ENCODE measurements at regions not wholly inside any gene's neighbourhood (a gene's known extent, or its start where the extent isn't known, plus 50 kb on each side); places are given as distances from the start of the nearest gene placed in this dataset.

- H3K4me1 ChIP-seq: peaks cover 0 to 15% (median 8%) of the 10 kb centered on the region in 4 donors
- H3K4me3 ChIP-seq: no peak overlapping the region
- DNase-seq: no peak
- H3K27me3 ChIP-seq: no peaks in the 10 kb centered on the region
- intact Hi-C loops (cut with DNase I): no loop called here
- peaks cover 0 to 3% (median 0%) of the 10 kb centered on the region in 4 donors for H3K9me3 ChIP-seq
- 9 to 52% methylated on average over 3 of the region's 3 CpGs for WGBS, 2 donors
- no peak overlapping the region for H3K27ac ChIP-seq
- no peak for TF ChIP-seq EP300 (IDR thresholded peaks at IDR 0.05)
- TF ChIP-seq CTCF (IDR thresholded peaks at IDR 0.05): no peak
- no peak for TF ChIP-seq POLR2A (IDR thresholded peaks at IDR 0.05)
- no peak for TF ChIP-seq POLR2AphosphoS5 (IDR thresholded peaks at IDR 0.05)
- no peaks in the 10 kb centered on the region for H3K36me3 ChIP-seq
Observed at GRCh38 chr14:58829594-58829993, 191.8 kb downstream of the DACT1 start.

GRCh38 chr14:58830121-58830520 is 192.4 kb downstream of the DACT1 start:
- no peaks in the 10 kb centered on the region for H3K27me3 ChIP-seq
- 58 to 84% methylated on average over 2 of the region's 2 CpGs for WGBS, 2 donors
- no peak overlapping the region for H3K4me3 ChIP-seq
- TF ChIP-seq CTCF (IDR thresholded peaks at IDR 0.05) (no peak), POLR2AphosphoS5 (IDR thresholded peaks at IDR 0.05) (no peak), POLR2A (IDR thresholded peaks at IDR 0.05) (no peak), EP300 (IDR thresholded peaks at IDR 0.05) (no peak)
- peaks cover 0 to 15% (median 8%) of the 10 kb centered on the region in 4 donors for H3K4me1 ChIP-seq
- peaks cover 0 to 3% (median 0%) of the 10 kb centered on the region in 4 donors for H3K9me3 ChIP-seq
- no peaks in the 10 kb centered on the region for H3K36me3 ChIP-seq
- DNase-seq: no peak
- H3K27ac ChIP-seq: no peak overlapping the region
- intact Hi-C loops (cut with DNase I): no loop called here

GRCh38 chr14:58832095-58832521 is 194.3 kb downstream of the DACT1 start:
- 14 to 43% methylated on average over 3 of the region's 3 CpGs for WGBS, 2 donors
- no peaks in the 10 kb centered on the region for H3K27me3 ChIP-seq
- peaks cover 0 to 15% (median 8%) of the 10 kb centered on the region in 4 donors for H3K4me1 ChIP-seq
- H3K9me3 ChIP-seq: peaks cover 0 to 3% (median 0%) of the 10 kb centered on the region in 4 donors
- intact Hi-C loops (cut with DNase I): no loop called here
- no peak overlapping the region for H3K27ac ChIP-seq
- H3K4me3 ChIP-seq: no peak overlapping the region
- no peaks in the 10 kb centered on the region for H3K36me3 ChIP-seq
- TF ChIP-seq EP300 (IDR thresholded peaks at IDR 0.05) (no peak), CTCF (IDR thresholded peaks at IDR 0.05) (no peak), POLR2AphosphoS5 (IDR thresholded peaks at IDR 0.05) (no peak), POLR2A (IDR thresholded peaks at IDR 0.05) (no peak)
- DNase-seq: no peak

GRCh38 chr14:58833634-58834378 is 196.0 kb downstream of the DACT1 start:
- H3K27me3 ChIP-seq: no peaks in the 10 kb centered on the region
- WGBS, 2 donors: 94% methylated on average over 33 of the region's 33 CpGs
- H3K4me1 ChIP-seq: peaks cover 0 to 15% (median 8%) of the 10 kb centered on the region in 4 donors
- peaks cover 0 to 3% (median 0%) of the 10 kb centered on the region in 4 donors for H3K9me3 ChIP-seq
- intact Hi-C loops (cut with DNase I): no loop called here
- H3K4me3 ChIP-seq: no peak overlapping the region
- H3K36me3 ChIP-seq: no peaks in the 10 kb centered on the region
- no peak overlapping the region for H3K27ac ChIP-seq
- no peak for TF ChIP-seq EP300 (IDR thresholded peaks at IDR 0.05)
- TF ChIP-seq POLR2A (IDR thresholded peaks at IDR 0.05): no peak
- no peak for TF ChIP-seq CTCF (IDR thresholded peaks at IDR 0.05)
- no peak for TF ChIP-seq POLR2AphosphoS5 (IDR thresholded peaks at IDR 0.05)
- no peak for DNase-seq
